ENCODE measurements at regions not wholly inside any gene's neighbourhood (a gene's known extent, or its start where the extent isn't known, plus 50 kb on each side); places are given as distances from the start of the nearest gene placed in this dataset.

- TF ChIP-seq, protein P1, sequence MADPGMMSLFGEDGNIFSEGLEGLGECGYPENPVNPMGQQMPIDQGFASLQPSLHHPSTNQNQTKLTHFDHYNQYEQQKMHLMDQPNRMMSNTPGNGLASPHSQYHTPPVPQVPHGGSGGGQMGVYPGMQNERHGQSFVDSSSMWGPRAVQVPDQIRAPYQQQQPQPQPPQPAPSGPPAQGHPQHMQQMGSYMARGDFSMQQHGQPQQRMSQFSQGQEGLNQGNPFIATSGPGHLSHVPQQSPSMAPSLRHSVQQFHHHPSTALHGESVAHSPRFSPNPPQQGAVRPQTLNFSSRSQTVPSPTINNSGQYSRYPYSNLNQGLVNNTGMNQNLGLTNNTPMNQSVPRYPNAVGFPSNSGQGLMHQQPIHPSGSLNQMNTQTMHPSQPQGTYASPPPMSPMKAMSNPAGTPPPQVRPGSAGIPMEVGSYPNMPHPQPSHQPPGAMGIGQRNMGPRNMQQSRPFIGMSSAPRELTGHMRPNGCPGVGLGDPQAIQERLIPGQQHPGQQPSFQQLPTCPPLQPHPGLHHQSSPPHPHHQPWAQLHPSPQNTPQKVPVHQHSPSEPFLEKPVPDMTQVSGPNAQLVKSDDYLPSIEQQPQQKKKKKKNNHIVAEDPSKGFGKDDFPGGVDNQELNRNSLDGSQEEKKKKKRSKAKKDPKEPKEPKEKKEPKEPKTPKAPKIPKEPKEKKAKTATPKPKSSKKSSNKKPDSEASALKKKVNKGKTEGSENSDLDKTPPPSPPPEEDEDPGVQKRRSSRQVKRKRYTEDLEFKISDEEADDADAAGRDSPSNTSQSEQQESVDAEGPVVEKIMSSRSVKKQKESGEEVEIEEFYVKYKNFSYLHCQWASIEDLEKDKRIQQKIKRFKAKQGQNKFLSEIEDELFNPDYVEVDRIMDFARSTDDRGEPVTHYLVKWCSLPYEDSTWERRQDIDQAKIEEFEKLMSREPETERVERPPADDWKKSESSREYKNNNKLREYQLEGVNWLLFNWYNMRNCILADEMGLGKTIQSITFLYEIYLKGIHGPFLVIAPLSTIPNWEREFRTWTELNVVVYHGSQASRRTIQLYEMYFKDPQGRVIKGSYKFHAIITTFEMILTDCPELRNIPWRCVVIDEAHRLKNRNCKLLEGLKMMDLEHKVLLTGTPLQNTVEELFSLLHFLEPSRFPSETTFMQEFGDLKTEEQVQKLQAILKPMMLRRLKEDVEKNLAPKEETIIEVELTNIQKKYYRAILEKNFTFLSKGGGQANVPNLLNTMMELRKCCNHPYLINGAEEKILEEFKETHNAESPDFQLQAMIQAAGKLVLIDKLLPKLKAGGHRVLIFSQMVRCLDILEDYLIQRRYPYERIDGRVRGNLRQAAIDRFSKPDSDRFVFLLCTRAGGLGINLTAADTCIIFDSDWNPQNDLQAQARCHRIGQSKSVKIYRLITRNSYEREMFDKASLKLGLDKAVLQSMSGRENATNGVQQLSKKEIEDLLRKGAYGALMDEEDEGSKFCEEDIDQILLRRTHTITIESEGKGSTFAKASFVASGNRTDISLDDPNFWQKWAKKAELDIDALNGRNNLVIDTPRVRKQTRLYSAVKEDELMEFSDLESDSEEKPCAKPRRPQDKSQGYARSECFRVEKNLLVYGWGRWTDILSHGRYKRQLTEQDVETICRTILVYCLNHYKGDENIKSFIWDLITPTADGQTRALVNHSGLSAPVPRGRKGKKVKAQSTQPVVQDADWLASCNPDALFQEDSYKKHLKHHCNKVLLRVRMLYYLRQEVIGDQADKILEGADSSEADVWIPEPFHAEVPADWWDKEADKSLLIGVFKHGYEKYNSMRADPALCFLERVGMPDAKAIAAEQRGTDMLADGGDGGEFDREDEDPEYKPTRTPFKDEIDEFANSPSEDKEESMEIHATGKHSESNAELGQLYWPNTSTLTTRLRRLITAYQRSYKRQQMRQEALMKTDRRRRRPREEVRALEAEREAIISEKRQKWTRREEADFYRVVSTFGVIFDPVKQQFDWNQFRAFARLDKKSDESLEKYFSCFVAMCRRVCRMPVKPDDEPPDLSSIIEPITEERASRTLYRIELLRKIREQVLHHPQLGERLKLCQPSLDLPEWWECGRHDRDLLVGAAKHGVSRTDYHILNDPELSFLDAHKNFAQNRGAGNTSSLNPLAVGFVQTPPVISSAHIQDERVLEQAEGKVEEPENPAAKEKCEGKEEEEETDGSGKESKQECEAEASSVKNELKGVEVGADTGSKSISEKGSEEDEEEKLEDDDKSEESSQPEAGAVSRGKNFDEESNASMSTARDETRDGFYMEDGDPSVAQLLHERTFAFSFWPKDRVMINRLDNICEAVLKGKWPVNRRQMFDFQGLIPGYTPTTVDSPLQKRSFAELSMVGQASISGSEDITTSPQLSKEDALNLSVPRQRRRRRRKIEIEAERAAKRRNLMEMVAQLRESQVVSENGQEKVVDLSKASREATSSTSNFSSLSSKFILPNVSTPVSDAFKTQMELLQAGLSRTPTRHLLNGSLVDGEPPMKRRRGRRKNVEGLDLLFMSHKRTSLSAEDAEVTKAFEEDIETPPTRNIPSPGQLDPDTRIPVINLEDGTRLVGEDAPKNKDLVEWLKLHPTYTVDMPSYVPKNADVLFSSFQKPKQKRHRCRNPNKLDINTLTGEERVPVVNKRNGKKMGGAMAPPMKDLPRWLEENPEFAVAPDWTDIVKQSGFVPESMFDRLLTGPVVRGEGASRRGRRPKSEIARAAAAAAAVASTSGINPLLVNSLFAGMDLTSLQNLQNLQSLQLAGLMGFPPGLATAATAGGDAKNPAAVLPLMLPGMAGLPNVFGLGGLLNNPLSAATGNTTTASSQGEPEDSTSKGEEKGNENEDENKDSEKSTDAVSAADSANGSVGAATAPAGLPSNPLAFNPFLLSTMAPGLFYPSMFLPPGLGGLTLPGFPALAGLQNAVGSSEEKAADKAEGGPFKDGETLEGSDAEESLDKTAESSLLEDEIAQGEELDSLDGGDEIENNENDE (IDR thresholded peaks at IDR 0.05; ENCODE audit: low read depth, low read length) = no peak
- TF ChIP-seq CUX1 (CRISPR knock-in tag; IDR thresholded peaks at IDR 0.05) (no peak), BRCA1 (IDR thresholded peaks at IDR 0.05) (no peak), BRCA1 (CRISPR knock-in tag; IDR thresholded peaks at IDR 0.05) (no peak), CHCHD3 (CRISPR knock-in tag; IDR thresholded peaks at IDR 0.05) (no peak)
These were observed 161.6 kb downstream of the IL15 start (continued) for GRCh38 chr4:141797966-141798365.

Measured in K562 (cell line).